C1 segment of cervical spinal cord (tissue), 14 donors: ENCODE measurements at regions not wholly inside any gene's neighbourhood (a gene's known extent, or its start where the extent isn't known, plus 50 kb on each side); places are given as distances from the start of the nearest gene placed in this dataset.
"Not testable (repeated sequence)": the region's sequence is repeated elsewhere in the genome, so short reads cannot be mapped to it uniquely, and the experiment has no call there.

ENCODE experiments used
- DNase-seq, 14 donors: peaks; one replicate each; lab custom pipeline; 2025; lab: John Stamatoyannopoulos, UW

DNA sequence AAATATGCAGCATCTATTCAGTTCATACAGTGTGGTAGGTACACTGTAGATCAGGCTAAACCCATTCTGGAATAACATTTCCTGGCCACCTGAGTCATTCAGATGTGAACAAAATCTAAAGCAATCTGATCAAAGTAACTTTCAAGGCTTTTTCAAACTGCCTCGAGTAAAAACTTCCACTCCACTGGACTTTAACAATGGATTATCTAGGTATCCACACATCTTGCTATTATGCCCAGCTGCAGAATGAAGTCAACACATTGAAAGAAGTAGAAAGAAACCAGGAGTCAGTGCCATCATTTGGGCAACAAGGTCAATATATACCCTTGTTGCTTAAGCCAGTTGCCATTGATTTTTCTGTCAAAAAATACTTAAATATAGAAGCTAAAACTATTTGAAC is 1352.6 kb upstream of the NUDT12 start:
- DNase-seq = no peak

DNA sequence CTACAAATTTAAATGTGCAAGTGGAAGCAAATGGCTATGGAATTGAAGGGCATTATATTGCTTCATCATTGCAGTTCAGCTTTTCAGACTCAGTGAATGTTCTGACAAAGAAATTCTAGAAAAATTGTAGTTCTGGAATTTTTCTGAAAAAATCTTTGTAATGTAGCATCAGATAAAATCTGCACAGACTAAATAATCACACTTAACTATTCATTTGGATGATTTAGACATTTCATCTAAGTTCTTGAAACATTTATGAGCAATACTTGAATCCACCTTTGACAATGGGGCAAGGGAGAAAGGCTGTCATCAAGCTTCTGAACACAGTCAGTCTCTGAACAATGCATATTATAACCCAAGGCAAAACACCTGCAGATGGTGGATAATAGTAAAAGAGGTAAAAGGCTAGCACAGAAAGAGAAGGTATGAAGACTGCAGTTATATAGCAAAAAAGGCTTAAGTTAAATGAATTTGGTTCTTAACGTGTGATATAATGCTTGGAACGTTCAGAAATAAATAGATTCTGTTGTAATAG is 1352.0 kb upstream of the NUDT12 start:
- DNase-seq = no peak

DNA sequence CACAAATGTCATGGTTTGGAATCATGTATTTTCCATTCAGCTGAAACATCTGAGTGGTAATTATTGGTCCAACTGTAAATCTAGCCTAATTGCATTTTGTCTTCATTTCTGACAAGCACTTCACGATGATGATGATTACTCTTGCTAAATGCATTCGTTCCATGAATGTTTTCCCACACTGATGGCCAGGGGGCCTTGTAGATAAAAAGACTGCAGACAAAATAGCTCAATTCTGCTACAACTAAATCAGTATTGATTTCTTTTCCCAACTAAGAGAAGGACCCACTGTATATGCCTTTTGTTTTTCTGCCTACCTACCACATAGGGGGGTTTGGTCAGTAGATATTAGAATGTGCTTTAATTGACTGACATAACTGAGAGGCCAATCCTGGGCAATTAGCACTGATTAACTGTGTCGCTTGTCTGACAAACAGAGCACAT is 1351.3 kb upstream of the NUDT12 start:
- no peak for DNase-seq

DNA sequence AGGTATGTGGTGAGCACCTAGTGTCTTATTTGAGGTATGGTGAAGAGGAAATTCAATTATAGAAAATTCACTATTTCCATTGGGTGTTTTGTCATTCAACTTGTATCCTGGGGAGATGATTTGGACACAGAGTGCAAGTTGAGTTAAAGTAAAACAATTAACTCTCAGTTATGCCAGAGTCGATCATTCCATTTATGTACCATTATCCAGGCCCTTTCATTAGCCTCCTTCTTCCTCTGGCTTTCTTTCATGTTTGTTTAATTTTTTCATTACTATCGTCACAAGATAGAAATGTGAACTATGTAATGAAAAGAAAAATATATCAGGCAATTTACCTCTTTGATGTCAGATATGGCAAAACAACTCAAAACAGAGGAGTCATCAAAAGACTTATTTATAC is 1347.2 kb upstream of the NUDT12 start:
- no peak for DNase-seq

DNA sequence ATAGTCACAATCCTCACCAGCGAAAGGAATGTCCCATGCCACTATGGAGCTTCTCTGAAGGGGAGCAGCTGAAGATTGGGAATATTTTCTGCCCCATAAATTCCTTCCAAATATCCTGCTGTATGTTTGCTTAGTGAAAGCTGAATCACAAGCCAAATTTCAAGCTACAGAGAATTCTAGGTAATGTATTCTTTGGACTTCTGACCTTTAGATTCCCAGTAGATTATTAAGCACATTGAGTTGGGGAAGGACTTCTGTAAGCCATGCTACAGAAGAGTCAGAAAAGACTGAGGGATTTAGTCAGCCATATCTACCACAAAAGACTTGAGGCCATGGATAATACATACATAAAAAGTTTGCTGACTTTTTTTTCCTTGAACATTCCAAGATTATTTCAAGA is 1342.0 kb upstream of the NUDT12 start:
- DNase-seq = no peak

DNA sequence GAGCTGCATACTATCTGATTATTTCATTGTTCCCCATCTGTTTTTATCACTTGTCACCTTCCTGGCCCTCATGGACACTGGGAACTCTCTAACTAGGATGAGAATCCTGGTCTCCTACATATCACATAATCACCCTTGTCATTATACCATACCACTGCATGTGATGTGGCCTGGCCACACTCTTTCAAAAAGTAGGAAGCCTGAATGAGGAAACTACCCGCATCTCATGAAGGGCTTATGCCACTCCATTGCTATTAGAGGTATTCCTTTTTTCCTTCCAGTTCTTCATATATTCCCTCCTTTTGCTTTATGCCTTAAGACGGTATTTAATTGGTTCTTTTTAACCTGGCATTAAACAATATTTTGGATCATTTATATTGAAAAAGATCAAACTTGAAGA is 1341.4 kb upstream of the NUDT12 start:
- no peak for DNase-seq

DNA sequence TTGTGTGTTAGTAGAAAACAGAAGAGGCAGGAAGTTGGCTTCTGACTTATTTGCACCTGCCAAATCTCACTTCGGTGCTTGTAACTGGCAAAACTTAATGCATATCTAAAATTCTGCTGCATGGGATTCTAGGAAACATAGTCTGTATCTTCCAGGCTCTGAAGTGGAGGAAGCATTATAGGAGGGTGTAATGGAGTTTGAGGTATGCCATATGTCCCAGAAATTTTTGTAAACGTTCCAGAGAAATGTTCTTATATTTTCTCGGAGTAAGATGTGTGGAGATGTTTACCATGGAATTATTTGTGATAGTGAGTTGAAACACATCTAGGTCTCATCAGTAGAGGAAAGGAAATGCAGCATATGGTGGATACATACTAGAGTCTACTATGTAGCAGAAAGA is 1329.0 kb upstream of the NUDT12 start:
- DNase-seq = no peak

DNA sequence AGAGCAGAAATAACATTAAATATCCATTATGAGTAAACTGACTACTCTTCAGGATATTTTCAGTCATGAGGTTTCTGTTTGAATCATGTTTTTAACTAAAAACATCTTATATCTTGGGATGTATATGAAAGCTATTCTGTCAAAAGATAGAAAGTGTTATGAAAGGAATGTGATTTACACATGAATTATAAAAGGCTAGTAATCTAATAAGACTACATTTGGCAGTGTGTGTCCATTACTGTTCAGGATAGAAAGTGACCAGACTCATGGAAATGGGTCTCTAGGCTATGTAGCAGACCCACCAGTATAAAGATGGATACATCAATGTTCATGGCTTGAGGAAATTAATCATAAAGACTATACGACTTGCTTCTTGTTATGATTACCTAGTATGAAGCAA is 1328.2 kb upstream of the NUDT12 start:
- no peak for DNase-seq

DNA sequence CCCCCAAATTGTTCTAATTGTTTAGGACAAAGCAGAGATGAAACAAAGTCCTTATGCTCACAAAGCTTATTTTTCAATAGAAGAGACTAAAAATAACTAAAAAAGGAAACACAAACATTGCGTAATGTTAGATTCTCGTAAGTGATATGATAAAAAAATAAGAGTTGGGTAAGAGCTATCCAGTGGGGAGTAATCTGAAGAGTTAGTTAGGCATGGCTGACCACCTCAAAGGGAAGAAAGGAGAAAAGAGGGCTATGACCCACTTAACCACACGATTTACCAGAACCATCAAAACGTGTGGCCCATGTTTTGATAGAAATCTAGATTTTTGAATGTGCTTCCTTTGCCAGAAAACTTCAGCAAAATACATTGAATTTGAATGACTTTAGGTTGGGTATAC is 1296.8 kb upstream of the NUDT12 start:
- no peak for DNase-seq

DNA sequence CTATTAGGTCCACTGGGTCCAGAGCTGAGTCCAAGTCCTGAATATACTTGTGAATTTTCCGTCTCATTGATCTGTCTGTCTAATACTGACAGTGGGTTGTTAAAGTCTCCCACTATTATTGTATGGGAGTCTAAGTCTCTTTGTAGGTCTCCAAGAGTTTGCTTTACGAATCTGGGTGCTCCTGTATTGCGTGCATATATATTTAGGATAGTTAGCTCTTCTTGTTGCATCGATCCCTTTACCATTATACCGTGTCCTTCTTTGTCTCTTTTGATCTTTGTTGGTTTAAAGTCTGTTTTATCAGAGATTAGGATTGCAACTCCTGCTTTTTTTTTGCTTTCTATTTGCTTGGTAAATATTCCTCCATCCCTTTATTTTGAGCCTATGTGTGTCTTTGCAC is 1289.5 kb upstream of the NUDT12 start:
- DNase-seq = not testable (repeated sequence)

DNA sequence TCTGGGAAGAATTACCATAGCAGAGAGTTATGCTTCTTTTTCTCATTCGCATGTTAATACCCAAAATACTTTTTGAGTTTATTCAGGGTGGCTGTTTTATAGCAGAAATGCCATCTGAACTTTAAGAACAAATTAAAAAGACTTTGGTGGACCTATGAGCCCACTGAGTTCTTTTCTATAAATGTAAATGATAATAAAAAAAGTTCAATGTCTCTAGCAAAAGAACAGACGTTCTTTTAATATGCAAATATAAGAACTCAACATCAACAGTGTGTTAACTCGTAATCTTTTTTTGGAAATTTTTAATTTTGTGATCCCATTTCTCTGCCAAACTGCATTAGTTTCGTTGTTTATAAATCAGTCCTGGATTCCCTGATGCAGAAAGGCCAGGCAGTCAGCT is 1283.0 kb upstream of the NUDT12 start:
- no peak for DNase-seq

DNA sequence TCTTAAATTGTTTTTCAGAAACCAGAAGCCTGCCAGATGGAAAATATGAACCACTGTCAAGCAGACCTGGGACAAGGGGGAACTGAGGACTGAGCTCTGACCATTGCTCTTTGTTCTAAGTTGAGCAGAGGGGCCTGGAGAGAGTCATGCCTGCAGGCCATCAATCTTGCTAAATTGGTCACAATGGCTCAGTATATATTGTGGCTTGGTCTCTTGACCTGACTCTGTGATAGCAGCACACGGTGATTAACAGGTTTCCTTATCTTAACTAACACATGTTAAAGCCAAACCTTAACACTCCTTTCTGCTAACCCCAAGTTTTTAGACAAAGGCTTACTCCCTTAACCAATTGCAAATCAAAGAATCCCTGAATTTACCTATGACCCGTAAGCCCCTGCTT is 1281.2 kb upstream of the NUDT12 start:
- no peak for DNase-seq

DNA sequence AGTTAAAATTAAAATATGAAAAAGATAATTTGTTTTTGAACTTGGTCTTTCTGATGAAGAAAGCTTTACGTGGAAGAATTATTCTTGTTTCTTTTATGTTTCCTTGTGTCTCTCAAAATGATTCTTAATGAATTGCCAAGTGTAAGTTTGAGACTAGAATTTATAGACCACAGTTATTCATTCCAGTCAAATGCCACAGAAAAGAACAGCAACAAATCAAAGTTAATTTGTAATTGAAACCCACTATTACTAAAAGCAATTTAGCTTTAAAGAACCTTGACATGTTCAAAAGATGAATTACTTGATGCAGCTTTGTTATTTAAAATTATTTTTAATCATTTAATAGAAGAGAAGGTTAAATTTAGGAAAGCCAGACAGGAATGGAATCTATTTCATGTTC is 1277.7 kb upstream of the NUDT12 start:
- DNase-seq = no peak

DNA sequence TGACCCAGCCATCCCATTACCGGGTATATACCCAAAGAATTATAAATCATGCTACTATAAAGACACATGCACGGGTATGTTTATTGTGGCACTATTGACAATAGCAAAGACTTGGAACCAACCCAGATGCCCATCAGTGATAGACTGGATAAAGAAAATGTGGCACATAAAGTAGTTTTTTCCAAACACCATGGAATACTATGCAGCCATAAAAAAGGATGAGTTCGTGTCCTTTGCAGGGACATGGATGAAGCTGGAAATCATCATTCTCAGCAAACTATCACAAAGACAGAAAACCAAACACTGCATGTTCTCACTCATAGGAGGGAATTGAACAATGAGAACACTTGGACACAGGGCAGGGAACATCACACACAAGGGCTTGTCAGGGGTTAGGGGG is 1268.9 kb upstream of the NUDT12 start:
- DNase-seq = not testable (repeated sequence)

DNA sequence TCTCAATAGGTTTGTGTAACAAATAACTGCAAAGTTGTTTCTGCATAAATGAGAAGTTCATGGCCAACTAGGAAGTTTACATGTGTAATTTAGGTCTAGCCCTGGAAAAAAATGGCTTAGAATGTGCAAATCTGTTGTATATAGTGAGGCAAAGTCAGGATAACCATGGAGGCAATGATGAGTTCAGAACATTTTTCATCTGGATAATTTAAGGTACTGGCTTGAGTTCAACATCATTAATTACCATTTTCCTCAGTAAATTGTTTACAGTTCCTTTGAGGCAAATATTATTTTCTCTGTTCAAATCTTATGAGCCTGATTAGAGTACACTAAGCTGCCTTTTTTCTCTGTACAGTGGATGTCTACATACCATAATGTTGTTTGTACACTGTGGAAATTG is 1259.0 kb upstream of the NUDT12 start:
- no peak for DNase-seq

DNA sequence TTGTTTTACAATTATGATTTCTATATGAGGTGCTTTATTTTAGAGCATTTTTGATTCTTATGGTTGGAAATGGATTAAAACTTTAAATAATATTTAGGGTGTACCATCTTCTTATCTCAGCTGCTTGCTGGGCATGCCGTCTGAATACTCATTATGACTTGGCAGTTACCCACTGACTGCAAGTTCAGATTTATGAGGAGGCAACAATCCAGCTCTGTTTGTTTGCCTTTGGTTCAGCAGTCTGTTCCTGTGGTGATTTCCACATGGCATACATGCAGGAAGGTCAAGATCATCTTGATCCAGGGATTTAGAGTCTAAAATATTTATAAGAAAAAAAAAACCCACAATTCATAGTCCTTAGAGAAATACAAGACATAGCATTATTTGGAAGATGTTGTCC is 1254.5 kb upstream of the NUDT12 start:
- no peak for DNase-seq

DNA sequence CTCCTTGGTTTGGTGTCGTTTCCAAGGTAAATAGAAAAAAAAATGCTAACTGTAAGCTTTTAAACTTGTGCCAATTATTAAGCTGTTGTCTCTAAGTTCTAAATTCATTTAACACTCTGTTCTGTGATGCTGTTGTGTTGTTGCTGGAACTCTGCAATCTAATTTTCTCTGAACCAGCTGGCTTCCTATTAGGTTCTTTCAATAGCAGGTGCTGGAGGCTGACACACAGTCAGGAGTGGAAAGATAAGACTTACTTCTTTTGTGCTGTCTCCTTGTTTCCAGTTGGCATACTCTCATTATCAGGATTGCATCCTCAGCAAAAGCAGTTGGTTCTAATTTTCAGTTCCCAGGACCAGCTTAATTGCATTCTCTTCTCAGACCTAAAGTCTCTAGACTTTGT is 1252.6 kb upstream of the NUDT12 start:
- DNase-seq = no peak

DNA sequence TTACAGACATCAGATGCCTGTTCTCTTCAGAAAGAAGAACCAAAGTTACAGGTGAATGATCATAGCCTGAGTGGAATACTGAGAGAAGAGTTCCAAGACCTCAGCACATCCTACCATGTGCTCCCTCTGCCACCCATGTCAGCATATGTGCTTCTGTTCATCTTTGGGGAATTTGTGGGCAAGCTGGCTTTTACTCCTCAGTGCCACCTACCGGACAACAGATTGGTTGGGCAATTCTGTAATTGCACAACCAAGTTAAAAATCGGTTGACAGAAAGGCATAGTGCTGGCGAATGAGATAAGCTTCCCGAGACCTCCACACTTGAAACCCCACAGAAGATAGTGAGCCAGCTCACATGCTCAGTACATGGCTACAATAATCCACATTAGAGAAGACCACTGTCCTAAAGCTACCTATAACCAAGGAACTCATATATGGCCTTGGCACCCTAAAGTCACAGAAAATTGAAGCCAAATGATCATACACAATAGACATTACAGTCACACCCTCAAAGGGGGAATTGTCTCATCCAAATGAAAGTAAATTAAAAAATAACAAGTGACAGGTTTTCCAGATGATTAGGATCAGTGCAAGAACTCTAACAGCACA is 1238.0 kb upstream of the NUDT12 start:
- DNase-seq = no peak

DNA sequence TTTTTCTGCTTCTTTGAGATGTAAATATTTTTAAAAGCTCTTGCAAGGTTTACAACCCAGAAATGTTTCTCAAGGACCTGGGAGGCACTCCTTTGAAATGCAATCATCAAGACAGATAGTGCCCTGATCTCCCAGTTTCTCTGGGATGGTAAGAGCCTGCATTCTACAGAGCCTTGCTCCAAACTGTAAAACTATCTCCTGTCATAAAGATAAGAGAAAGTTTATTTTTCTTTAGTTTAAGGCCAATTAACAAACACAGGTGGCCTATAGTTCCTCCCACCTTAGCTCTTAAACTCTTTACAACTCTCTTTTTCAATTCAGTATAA is 1231.1 kb upstream of the NUDT12 start:
- DNase-seq = no peak

DNA sequence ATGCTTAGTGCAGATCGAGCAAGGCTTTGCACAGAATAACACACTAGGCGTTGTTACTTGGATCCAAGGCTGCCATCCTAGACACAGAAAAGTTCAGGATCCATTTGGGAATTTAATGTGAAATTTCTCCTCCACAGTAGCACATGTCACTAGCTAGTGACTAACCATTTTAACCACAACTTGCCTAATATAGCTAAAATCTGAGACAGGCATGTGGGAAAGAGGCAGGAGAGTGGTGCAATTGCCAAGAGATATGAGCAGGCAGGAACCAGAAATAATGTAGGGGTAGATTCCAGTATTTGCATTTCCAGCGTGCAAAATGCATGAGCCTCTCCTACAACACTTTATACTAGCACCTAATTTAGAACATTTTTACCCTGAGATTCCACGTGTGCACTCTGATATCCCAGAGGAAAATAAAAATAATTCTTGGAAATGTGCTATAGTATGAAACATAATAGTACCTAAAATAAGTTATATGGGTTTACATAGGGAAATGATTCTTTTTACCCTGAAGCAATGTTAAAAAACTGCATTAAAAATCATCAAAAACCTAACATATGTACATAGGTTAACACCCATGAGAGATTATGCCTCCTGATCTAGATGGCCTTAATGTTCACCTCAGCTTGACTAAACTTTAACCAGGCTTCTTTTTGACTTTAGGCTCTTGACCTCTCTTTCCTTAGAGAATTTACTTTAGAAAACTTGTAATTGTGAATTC is 1230.6 kb upstream of the NUDT12 start:
- DNase-seq = no peak

DNA sequence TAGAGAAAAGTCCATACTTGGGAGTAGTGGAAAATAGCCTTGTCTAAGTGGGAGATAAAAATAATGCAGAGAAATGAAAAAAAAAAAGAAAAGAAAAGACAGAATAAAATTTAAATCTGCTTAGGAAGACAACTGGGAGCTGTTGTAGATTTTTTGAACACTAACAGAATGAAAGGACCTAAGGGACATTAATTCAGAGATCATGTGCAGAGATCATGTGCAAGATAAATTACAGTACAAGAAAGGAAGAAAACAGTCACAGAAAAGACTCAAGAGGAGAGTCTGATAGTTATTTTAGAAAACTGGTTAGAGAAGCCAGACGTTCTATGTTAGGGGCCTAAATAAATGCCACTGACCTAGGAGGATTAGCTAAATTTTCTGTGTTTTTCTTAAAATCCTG is 1226.8 kb upstream of the NUDT12 start:
- no peak for DNase-seq

DNA sequence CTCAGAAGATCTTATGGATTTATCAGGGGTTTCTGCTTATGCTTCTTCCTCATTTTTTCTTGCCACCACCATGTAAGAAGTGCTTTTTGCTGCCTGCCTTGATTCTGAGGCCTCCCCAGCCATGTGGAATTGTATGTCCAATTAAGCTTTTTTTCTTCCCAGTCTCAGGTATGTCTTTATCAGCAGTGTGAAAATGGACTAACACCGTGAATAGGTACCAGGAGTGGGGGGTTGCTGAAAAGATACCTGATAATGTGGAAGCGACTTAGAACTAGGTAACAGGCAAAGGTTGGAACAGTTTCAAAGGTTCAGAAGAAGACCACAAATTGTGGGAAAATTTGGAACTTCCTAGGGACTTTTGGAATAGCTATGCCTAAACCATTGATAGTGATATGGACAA is 1222.5 kb upstream of the NUDT12 start:
- no peak for DNase-seq

DNA sequence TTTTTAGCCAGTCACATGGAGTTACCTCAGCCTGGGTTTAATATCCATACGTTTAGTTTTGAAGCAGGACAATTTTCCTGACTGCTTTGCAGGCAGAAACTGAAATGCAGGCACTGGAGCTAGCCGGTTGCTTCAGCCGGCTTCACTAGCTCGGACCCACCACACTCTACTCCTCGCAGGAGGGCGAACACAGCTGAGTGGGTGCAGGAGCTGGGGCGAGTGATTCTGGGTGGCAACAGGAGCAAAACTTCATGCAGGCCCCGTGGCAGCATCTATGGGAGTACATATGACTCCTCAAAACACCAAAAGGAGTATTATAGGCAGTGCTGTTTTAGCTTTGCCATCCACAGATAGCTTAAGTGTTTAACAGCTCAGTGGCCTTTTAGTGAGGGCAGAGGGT is 1211.8 kb upstream of the NUDT12 start:
- no peak for DNase-seq

DNA sequence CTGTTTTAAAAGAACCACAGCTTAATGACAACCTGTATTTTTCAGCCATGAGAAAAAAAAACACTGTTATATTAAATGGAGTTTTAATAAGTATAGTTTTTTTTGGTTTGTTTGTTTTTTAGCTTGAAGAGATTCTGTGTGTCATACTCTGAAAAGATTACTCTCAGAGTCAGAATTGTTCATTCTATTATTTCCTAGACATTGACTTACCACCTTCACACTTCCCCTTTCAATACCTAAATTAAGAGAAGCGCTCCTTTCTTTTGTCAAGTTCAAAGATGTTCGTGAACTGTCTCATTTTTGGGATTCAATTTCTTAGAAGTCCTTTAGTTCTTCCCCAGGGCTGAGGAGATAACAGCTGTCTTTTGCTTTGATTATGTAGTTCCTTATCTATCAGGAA is 1201.6 kb upstream of the NUDT12 start:
- no peak for DNase-seq
